HG02798 (cell line): ENCODE measurements at regions not wholly inside any gene's neighbourhood (a gene's known extent, or its start where the extent isn't known, plus 50 kb on each side); places are given as distances from the start of the nearest gene placed in this dataset.
"Not testable (repeated sequence)": the region's sequence is repeated elsewhere in the genome, so short reads cannot be mapped to it uniquely, and the experiment has no call there.

Source experiments
- ATAC-seq: cut with Tn5 transposase; IDR thresholded peaks from one replicate; pipeline ENCODE4 v1.9.1; 2021; ENCODE audit warnings: mild to moderate bottlenecking; ENCODE audit not compliant: unreplicated experiment, poor library complexity

DNA sequence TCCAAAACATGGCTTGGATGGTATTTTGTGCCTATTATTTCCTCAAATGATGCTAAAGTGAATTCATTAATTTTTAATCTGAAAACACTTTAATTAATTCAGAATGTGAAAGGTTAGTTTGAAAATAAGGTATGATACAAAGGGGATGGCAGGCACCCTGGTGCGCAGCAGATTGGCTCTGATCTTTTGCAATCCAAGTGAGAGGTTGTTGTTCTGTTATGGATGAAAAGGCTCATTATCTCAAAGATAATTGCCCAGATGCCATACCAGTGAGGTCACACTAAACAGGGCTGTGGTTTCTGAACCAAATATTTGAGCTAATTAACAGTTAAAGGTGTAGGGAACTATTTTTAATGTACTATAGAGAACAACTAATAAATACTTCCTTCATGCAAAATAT is 504.9 kb downstream of the RAPGEF2 start:
- no peak for ATAC-seq

DNA sequence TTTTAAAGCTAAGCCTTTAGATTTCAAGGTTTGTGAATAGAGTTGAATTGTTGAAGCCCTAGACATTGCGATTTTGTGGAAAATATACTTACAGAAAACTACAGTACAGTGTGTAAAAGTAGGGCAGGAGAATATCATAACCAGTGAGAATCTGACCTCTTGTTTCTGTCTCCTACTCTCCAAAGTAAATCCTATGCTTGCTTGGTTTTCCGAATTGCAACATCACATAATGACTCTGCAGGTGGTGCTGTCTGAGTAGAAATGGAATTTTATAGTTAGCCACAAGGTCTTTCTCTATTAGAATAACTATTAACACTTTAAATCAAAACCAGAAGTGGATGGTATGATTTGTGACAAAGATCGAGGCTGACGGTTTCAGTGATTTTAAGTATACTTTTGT is 505.6 kb downstream of the RAPGEF2 start:
- no peak for ATAC-seq

DNA sequence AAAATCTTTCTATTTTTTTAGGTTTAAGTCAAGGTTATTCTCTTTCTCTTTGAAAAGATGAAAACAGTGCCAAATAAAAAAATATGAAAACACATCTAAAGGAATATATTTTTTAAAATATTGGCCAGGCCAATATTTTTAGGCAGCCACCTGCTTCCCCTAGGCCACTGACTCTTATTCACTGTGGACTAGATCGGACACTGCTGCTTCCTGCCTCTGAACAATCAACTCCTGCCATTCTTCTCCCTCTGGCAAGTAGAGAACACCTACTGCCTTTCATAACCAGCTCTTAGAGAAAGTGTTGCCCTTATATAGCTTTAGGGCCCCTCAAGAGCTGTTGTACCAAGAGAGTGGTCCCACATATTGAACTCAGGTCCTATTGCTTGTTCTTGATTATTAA is 529.2 kb downstream of the RAPGEF2 start:
- no peak for ATAC-seq

DNA sequence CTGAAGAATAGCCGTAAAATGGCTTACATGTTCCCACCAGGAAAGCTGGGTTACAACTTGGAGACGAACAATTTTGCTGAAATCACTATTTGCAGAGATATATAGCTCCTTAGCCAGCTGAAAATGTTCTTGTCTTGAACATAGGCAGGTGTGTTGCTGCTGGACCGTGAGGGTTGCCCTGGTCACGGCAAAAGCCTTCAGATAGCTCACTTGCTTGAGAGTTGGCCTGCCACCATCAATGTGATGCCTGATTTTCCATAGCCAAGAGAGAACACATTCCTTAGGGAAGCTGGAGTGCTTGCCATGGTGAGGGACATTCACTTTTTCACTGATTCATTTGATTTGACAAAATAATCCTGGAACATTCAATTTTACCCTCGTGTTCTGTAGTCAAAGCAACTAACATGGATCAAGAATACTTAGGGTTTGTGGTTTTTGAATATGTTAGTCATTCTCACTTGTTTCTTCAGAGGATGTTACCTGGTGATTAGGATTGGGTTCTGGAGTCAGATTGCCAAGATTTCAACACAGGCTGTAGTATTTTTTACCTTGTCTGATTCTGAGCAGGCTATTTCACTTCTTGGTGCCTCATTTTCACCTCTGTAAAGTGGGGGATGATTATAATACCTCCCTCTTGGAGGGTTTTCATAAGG is 536.9 kb downstream of the RAPGEF2 start:
- no peak for ATAC-seq

DNA sequence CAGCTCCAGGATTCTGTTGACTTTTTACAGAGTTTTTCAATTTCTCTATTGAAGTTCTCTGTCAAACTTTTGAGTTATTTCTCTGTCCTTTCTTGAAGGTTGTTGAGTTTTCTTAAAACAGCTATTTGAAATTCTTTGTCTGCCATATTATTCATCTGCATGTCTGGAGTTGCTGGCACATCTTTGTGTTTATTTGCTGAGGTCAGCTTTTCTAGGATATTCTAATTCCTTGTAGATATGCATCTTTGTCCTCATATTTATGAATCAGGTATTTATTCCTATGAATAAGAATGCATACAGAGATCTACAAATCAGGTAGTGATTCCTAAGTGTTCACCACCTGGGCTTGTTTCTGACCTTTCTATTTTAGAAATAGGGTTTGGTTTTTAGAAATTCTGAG is 546.4 kb downstream of the RAPGEF2 start:
- no peak for ATAC-seq

DNA sequence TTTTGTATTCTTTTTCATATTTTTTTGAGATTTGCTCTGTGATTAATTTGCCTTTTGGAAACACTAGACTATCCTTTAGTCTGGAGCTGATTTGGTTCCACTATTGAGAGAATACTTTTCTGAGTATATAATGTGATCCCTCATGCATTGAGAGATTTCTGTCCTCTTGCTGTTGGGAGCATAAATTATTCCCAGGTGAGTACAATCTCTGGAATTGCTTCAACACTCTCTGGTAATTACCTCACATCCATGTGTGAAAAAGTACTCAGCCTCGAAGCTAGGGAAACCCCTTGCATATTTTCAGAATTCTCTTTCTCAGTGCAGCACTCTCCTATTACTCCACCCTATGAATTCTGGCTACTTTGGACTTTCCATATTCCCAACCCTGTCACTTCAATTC is 550.0 kb downstream of the RAPGEF2 start:
- ATAC-seq = no peak

DNA sequence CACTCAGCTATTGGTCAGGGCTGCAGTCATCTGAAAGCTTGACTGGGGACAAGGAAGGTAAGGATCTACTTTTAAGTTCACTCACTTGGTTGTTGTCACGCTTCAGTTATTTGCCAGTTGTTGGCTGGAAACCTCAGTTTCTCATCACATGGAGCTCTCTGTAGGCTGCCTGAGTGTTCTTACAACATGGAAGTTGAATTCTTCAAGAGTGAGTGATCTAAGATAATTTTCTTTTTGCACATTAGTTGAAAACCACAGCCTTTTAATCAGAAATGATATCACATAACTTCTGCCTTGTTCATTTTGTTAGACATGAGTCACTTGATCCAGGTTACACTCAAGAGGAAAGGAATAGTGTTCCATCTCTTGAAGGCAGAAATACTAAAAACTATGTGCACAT is 552.7 kb downstream of the RAPGEF2 start:
- ATAC-seq = no peak

DNA sequence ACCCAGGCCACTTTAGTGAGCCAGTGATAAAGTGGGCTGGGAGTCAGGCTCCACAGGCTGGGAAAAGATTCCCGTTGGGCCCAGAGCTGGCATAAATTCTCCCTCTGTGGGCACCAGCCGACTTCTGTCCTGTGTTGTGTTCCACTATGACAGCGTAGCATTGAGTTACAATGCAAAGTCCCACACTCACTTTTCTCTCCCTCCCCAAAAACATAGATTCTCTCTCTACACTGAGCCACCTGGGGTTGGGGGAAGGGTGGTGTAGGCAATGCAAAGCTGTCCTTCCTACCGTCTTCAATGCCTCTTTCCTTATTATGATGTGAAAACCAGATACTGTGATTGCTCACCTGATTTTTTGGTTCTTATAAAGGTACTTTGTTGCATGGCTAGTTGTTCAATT is 566.2 kb downstream of the RAPGEF2 start:
- no peak for ATAC-seq

DNA sequence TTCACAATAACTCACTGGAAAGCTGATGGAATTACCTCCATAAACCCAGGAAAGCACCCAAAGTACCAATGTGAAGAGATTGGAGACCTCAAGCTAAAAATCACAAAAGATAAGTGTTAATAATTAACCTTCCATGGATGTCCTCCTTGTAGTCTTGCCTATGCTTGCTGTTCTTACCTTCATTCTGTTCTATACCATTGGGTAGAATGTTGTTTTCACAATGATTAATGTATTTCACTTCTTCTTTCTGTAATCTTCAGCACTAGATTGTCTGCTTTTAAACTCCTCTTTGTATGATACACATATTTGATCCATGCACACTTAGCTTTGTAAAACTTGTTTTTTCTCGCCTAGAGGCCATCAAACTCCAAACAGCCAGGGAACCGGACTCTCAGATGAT is 570.3 kb downstream of the RAPGEF2 start:
- ATAC-seq = no peak

DNA sequence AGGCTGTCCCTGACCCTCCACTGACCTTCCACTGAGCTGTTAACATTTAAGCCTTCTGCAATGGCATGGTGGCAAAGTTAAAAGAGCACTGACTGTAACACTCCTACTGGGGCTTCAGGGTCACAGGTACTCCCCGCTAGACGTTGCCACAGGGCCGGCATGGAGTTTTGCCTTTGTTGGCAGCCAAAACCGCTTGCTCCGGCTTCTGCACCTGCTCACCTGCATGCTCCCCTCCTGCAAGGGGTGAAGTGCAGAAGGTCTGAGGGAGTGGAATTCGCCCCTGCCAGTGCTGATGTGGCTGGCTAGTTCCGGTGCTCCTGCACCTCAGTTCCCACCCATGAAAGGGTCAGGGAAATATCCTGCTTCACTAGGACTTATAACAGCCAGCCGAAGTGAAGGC is 571.4 kb downstream of the RAPGEF2 start:
- no peak for ATAC-seq

DNA sequence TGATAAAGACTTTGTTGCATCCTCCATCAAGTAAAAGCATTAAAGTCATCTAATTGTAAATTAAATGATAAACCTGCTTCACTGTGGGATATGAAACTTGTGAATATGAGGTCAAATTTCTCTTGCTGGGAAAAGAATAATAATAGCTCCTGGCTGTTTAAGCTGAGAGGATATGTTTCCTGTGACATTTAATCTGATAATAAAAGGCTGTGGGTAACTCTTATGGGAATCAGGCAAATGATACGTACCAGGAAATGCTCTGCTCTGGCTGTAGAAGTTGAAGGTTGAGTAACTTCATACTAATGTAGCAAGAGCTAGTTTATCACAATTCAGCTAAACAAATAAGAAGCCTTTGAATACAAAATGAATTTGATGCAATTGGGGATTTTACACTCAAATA is 574.6 kb downstream of the RAPGEF2 start:
- no peak for ATAC-seq

DNA sequence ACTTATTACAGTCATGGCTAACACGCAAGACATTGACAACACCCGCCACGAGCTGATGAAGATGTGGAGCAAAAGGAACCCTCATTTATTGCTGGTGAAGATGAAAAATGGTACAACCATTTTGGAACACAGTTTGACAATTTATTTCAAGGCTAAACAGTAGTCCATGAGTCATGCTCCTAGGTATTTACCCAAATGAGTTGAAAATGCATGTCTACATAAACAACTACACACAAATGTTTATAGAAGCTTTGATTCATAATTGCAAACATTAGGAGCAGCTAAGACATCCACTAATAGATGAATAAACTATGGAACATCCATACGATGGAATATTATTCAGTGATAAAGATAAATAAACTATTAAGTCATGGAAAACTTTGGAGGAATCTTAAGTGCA is 580.1 kb downstream of the RAPGEF2 start:
- no peak for ATAC-seq

DNA sequence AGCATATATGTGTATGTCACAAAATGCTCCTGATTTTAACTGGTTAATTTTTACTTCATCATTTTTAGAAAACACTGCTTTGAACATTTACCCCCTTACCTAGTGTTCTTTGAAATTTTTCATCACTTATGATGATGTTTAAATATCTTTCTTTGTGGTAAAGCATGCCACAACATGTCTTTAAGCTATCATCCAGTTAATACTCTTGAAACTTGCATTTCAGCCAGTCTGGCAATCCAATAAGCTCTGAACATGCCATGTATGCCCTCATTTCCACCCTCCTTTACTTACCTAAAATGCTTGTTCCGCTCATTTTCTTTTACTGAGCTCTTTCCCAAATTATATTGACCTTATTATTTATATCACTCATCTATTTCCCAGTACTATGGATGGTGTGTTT is 581.2 kb downstream of the RAPGEF2 start:
- ATAC-seq = no peak

DNA sequence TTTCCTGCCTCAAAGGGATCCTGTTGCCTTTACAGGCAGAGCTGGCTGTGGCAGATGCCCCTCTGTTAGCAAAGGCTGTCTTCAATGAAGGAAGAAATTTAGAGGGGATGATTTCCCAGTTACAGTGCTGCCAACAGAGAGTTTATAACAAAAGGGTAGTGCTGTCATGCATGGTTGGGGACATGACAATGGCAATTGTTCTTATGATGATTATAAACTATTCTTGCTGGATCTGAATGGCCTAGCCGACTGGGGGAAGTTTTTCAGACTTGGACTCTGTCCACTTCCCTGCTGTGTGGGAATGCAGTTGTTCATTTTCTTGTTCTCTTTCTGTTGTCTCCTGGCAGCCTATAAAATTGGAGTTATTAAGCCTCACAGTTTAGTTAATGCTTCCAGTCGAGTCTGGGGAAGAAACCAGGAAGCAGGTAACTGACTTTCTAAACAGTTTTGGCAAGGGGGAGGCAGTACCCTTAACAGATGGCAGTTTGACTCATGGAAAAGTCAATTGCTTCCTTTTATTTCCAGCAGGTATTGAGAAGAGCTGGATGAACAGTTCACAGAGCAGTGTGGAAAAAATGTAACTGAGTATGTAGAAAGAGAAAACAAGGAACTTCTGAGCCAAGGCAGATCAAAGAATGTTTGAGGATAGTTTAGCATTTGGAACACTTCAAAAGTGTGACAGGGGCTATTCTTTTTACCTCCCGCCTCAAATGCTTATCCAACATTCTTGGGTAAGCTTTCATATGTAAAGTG is 582.6 kb downstream of the RAPGEF2 start:
- no peak for ATAC-seq

DNA sequence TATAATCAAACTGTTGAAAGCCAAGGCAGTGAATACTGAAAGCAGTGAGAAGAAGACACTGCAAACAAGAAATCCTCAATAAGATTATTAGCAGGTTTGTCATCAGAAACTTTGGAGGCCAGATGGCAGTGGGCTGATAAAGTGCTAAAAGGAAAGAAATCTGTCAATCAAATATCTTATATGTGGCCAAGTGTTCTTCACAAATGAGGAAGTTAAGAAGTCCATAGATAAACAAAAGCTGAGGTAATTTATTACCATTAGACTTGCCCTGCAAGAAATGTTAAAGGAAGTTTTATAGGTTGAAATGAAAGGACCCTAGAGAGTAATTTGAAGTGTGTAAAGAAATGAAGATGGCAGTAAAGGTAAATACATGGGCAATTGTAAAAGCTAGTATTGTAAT is 586.6 kb downstream of the RAPGEF2 start:
- ATAC-seq = no peak

DNA sequence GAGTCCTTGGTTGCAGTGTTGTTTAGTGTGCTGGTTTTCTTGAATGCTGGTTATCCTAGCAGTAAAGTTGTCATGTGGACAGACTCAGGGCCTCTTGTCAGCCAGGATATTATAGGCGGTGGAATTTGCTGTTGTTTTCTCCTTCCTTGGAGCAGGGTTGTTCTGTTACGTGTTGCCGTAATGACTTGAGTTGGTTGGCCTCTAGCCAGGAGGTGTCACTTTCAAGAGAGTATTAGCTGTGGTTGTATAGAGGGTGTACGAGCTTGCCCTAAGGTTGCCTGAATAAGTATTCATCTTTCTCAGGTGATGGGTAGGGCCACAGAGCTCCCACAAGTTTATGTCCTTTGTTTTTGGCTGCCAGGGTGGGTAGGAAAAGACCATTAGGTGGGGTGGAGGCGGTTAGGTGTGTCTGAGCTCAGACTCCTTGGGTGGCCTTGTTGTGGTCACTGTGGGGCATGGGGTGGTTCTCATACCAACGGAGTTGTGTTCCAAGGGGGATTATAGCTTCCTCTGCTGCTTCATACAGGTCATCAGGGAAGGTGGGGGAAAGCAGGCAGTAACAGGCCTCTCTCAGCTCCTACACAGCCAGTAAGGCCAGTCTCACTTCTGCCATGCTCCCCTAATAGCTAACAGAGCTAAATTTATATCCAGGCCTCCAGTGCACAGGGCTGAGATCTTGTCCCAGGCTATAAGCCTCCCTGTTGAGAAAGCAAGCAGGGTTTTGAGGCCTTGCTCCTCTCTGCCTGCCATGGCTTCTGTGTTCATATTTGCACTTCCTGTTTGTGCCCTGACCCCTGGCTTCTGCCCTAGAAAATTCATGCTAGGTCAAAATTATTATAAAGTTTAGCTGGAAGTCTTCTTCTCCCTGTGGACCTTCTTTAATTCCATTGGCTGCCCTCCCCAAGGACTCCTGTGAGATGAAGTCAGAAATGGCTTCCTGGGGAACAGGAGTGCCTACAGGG is 594.7 kb downstream of the RAPGEF2 start:
- ATAC-seq = no peak

DNA sequence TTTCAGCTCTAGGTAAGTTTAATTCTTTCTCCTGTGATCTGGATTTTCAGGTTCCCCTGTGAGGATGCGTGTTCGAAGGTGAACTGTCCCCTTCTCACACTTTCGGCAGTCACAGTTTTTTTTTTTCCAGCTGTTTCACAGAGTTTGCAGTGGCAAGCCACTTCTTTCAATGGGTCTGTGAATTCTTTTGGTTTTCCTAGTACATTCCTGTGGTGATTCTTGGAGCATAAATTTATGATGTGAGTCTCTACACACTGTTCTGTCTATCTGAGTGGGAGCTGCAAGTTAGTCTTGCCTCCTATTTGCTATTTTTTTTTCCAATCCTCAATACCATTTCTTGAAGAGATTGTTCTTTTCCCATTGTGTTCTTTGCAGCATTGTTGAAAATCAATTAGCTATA is 595.5 kb downstream of the RAPGEF2 start:
- ATAC-seq = no peak

DNA sequence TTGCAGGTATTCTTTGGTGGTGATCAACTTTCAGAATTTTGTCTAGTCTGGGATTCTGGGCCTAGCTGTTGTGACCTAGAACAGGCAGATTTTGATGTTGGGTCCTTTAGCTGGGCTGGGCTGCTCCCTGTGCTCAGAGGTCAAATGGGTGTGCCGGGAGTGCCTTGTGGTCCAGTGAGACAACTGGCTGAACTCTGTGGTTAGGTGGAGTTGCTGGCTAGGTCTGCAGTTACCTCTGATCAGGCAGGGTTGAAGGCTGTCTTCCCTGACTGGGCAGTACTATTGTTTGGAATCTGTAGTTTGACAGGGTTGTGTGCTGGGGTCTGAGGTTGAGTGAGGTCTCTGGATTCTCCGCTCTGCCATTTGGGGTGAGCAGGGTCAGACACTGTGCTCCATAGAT is 599.3 kb downstream of the RAPGEF2 start:
- no peak for ATAC-seq

DNA sequence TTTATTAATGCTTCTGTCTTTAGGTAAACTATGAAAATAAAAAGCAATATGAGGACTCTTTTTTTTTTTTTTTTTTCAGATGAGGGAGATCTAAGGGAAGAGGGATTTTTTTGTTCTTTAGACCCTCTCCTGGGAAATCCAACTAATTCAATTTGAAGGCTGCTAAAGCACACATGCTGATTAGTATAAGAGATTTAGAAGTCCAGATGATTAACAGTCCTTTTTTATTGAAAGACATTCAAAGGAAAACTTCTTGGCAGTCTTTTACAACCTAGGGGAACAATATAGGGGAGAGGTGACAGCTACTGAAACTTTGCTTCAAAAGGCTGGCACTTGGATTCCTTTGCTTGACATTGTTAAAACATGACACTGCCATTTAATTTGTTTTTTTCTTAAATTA is 602.5 kb downstream of the RAPGEF2 start:
- no peak for ATAC-seq

DNA sequence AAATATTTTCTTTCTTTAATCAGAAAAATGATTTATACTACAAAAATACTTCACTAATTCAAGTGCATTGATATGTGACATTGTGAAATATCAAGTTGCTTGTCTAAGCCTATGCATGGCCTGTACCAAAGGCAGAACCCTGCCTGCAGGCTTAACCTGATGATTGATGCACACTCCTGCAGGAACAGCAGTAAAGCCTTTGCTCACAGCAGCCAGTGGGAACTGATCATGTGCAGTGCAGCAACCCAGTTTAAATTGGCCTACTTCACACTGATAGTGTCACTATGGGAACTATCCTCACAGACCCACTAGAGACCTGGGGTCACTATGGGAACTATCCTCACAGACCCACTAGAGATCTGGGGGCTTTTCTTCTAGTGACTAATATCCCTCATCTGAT is 603.8 kb downstream of the RAPGEF2 start:
- ATAC-seq = no peak

DNA sequence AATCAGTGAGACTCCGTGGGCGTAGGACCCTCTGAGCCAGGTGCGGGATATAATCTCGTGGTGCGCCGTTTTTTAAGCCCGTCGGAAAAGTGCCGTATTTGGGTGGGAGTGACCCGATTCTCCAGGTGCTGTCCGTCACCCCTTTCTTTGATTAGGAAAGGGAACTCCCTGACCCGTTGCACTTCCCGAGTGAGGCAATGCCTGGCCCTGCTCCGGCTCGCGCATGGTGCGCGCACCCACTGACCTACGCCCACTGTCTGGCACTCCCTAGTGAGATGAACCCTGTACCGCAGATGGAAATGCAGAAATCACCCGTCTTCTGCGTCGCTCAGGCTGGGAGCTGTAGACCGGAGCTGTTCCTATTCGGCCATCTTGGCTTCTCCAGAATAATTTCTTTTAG is 612.3 kb downstream of the RAPGEF2 start:
- not testable (repeated sequence) for ATAC-seq
